GM12878 (cell line): ENCODE measurements at regions not wholly inside any gene's neighbourhood (a gene's known extent, or its start where the extent isn't known, plus 50 kb on each side); places are given as distances from the start of the nearest gene placed in this dataset.

ENCODE experiments used
- ATAC-seq: fragments of 200-7000 bp; cut with Tn5 transposase; 3 replicates; pipeline ENCODE4 v1.9.1; 2020; ENCODE audit warnings: mild to moderate bottlenecking, moderate library complexity
- BruUV-seq: library from RNA; stranded (reverse); fragments of 400-500 nt; replicated peaks from 2 replicates; lab custom pipeline; 2021; lab: Mats Ljungman, UMichigan
- CTCF ChIA-PET: fragments of 300-600 bp; sonication (Branson Sonifier 250); formaldehyde crosslinking; extraction: SDS; loops from one replicate; lab custom pipeline; 2021; ENCODE audit warnings: inconsistent platforms; lab: Yijun Ruan, JAX
- POLR2A ChIA-PET: fragments of 350-600 bp; formaldehyde crosslinking; extraction: SDS; loops from one replicate; lab custom pipeline; 2021; ENCODE audit warnings: inconsistent platforms; lab: Charles Lee
- RAD21 ChIA-PET: fragments of 300-600 bp; sonication (Branson Sonifier 250); formaldehyde crosslinking; loops from one replicate; lab custom pipeline; 2023; ENCODE audit warnings: antibody characterized with exemption; ENCODE audit not compliant: unreplicated experiment; lab: Charles Lee
- SMC1A ChIA-PET: fragments of 300-600 bp; sonication (Branson Sonifier 250); formaldehyde crosslinking; loops from one replicate; lab custom pipeline; 2023; ENCODE audit not compliant: unreplicated experiment, uncharacterized antibody; lab: Charles Lee
- DNase-seq: peaks from one replicate; pipeline ENCODE4 v3.0.0-alpha.2; 2011; ENCODE audit warnings: low read depth, low spot score
- FAIRE-seq: peaks from 3 replicates; lab custom pipeline; 2011; peaks lifted over from hg19 to GRCh38; lab: Jason Lieb, UNC
- H2AFZ ChIP-seq: 2 replicates; pipeline ENCODE4 v1.6.0; 2011; ENCODE audit warnings: low read depth, low read length, control low read depth; ENCODE audit not compliant: control insufficient read depth
- H3K27ac ChIP-seq: 2 replicates; pipeline ENCODE4 v1.5.1; 2011; ENCODE audit warnings: control low read depth; ENCODE audit not compliant: control insufficient read depth, insufficient read depth
- H3K27me3 ChIP-seq, 2 experiments: replicated peaks in 1 of 2; 2 replicates each; pipeline versions ENCODE4 v1.6.0 to v1.6.1; 2011; ENCODE audit warnings: low read length in 1 of 2; ENCODE audit not compliant: control insufficient read depth in 2 of 2, insufficient read depth in 2 of 2
- H3K36me3 ChIP-seq, 2 experiments: 2 replicates each; pipeline ENCODE4 v1.5.1; 2011; ENCODE audit warnings: low read length in 1 of 2; ENCODE audit not compliant: control insufficient read depth in 2 of 2, insufficient read depth in 2 of 2
- H3K4me1 ChIP-seq: 2 replicates; pipeline ENCODE4 v1.6.1; 2011; ENCODE audit warnings: mild to moderate bottlenecking, low read length, moderate library complexity, mixed read lengths; ENCODE audit not compliant: control insufficient read depth, insufficient read depth
- H3K4me2 ChIP-seq: 2 replicates; pipeline ENCODE4 v1.6.0; 2011; ENCODE audit warnings: control low read depth; ENCODE audit not compliant: control insufficient read depth, insufficient read depth
- H3K4me3 ChIP-seq: fragments of 200-600 bp; sonication (generic); 2 replicates; pipeline ENCODE4 v1.5.1; 2016
- H3K79me2 ChIP-seq: 2 replicates; pipeline ENCODE4 v1.6.0; 2011; ENCODE audit warnings: low read length; ENCODE audit not compliant: control insufficient read depth, insufficient read depth
- H3K9ac ChIP-seq: 2 replicates; pipeline ENCODE4 v1.8.0; 2011; ENCODE audit warnings: low read length, control low read depth, mixed read lengths; ENCODE audit not compliant: control insufficient read depth, insufficient read depth
- H3K9me3 ChIP-seq: replicated peaks from 3 replicates; pipeline ENCODE4 v1.5.1; 2011; ENCODE audit warnings: mild to moderate bottlenecking, low read length; ENCODE audit not compliant: control insufficient read depth, insufficient read depth
- H4K20me1 ChIP-seq: 2 replicates; pipeline ENCODE4 v1.6.0; 2011; ENCODE audit not compliant: control insufficient read depth, insufficient read depth
- BCL3 ChIP-seq: IDR thresholded peaks from 2 replicates; pipeline ENCODE4 v1.6.1; 2011; ENCODE audit warnings: borderline replicate concordance, low read depth, mild to moderate bottlenecking, moderate library complexity, low read length; ENCODE audit not compliant: insufficient read depth, poor library complexity, severe bottlenecking
- ETV6 ChIP-seq, 2 experiments: fragments of 450-650 bp in 1 of 2; IDR thresholded peaks in 1 of 2; conservative IDR thresholded peaks in 1 of 2; 2 replicates each; pipeline ENCODE4 v1.6.1; 2014; ENCODE audit warnings: antibody characterized with exemption in 1 of 2, borderline replicate concordance in 1 of 2, low read depth in 1 of 2, mild to moderate bottlenecking in 1 of 2, moderate library complexity in 1 of 2
- FOS ChIP-seq: IDR thresholded peaks from 3 replicates; pipeline ENCODE4 v1.6.1; 2011; ENCODE audit warnings: borderline replicate concordance; ENCODE audit not compliant: insufficient read length; ENCODE audit errors: extremely low read depth
- HCFC1 ChIP-seq: fragments of 150-350 bp; IDR thresholded peaks from 2 replicates; pipeline ENCODE4 v1.6.1; 2014; ENCODE audit warnings: low read length
- PAX5 ChIP-seq: IDR thresholded peaks from 2 replicates; pipeline ENCODE4 v1.6.1; 2011; ENCODE audit warnings: low read depth, low read length, borderline replicate concordance
- RAD51 ChIP-seq: fragments of 450-650 bp; IDR thresholded peaks from 2 replicates; pipeline ENCODE4 v1.6.1; 2016; ENCODE audit warnings: moderate library complexity, mild to moderate bottlenecking, inconsistent platforms
- SRF ChIP-seq, 2 experiments: IDR thresholded peaks; 2 replicates each; pipeline ENCODE4 v1.6.1; 2011; ENCODE audit warnings: low read depth in 2 of 2, low read length in 2 of 2, mild to moderate bottlenecking in 1 of 2, moderate library complexity in 1 of 2
- ZZZ3 ChIP-seq: IDR thresholded peaks from 2 replicates; pipeline ENCODE4 v1.6.1; 2011; ENCODE audit warnings: low read depth; ENCODE audit not compliant: control insufficient read depth, insufficient read length
- WGBS: methylation state at CpG from one replicate; pipeline ENCODE4 v1.1.6; 2016; ENCODE audit warnings: low lambda C conversion rate; ENCODE audit not compliant: insufficient replicate concordance, insufficient coverage; ENCODE audit errors: missing lambda C conversion rate; 5-methylcytosine and 5-hydroxymethylcytosine counted together
- in situ Hi-C: fragments of 300-500 bp; cut with MboI; formaldehyde crosslinking; loops from 9 replicates; pipeline ENCODE4 v1.14.3; 2018; ENCODE audit warnings: mixed read lengths
- intact Hi-C: fragments of 100-400 bp; cut with micrococcal nuclease; formaldehyde crosslinking; loops from one replicate; pipeline ENCODE4 v1.14.2; 2022; ENCODE audit not compliant: unreplicated experiment

DNA sequence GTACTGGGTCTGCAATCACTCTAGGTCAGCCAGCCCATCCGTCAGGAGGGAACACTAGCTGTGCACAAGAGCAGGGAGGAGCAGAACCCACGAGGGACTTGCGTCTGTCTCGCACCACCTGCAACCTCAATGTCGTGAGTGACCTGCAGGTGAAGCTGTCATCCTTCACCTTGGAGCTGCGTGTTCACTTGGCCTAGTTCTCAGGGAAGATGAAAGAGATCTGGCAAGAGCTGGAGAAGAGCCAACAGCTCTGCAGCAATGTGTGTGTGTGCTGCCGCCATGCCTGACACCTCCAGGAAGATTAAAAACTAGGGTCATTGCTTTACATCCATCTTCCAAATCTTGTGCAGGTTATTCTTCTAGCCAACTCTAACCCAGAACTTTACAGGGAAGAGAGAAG is 117.6 kb upstream of the MRI1 start:
- ChIA-PET POLR2A (no interaction called here), SMC1A (no interaction called here), CTCF (interaction anchor here (2.0 kb wide), 1 partner anchor 74 kb away, joined by 5 read pairs; no protein-coding TSS in a partner anchor), RAD21 (no interaction called here)
- H2AFZ ChIP-seq: no peak overlapping the region
- H3K4me3 ChIP-seq: no peak overlapping the region
- no peaks in the 10 kb centered on the region for H3K36me3 ChIP-seq
- no peaks in the 10 kb centered on the region; the same call in 2 of the 3 replicates for H3K9me3 ChIP-seq
- no peak for DNase-seq
- no peaks in the 10 kb centered on the region for H3K79me2 ChIP-seq
- BruUV-seq: no TSS peak
- TF ChIP-seq BCL3 (no peak), ETV6 (conservative IDR thresholded peaks at IDR 0.05 in 1 of 2, IDR thresholded peaks at IDR 0.05 in 1 of 2; ENCODE audit: borderline replicate concordance in 1 of 2, low read depth in 1 of 2) (no peak), FOS (no peak), ZZZ3 (no peak), RAD51 (no peak), HCFC1 (no peak), PAX5 (no peak), SRF (IDR thresholded peaks at IDR 0.05; ENCODE audit: low read depth in 2 of 2, low read length in 2 of 2) (no peak)
- in situ Hi-C loops (no loop called here), intact Hi-C loops (no loop called here)
- no peak overlapping the region for H3K4me2 ChIP-seq
- no peaks in the 10 kb centered on the region for H3K4me1 ChIP-seq
- ATAC-seq: no peak
- no peaks in the 10 kb centered on the region for H4K20me1 ChIP-seq
- FAIRE-seq: no peak
- H3K27me3 ChIP-seq: no peaks in the 10 kb centered on the region
- H3K27ac ChIP-seq: no peak overlapping the region
- 35% methylated on average over 7 of the region's 7 CpGs for WGBS
- H3K9ac ChIP-seq: no peak overlapping the region
